ENCODE measurements at regions not wholly inside any gene's neighbourhood (a gene's known extent, or its start where the extent isn't known, plus 50 kb on each side); places are given as distances from the start of the nearest gene placed in this dataset.

- no peak overlapping the region for H3K4me2 ChIP-seq (ENCODE audit: low read depth, low read length, poor library complexity, severe bottlenecking)
- H4K20me1 ChIP-seq (ENCODE audit: insufficient read depth, low read length, poor library complexity, severe bottlenecking) = no peaks in the 10 kb centered on the region
- H3K79me2 ChIP-seq (ENCODE audit: insufficient read depth, low read length) = no peaks in the 10 kb centered on the region
- H3K4me3 ChIP-seq (ENCODE audit: low read length, poor library complexity, severe bottlenecking) = no peak overlapping the region
- TF ChIP-seq EZH2phosphoT487 (IDR thresholded peaks at IDR 0.05; ENCODE audit: borderline replicate concordance) (no peak), CTCF (conservative IDR thresholded peaks at IDR 0.05; ENCODE audit: low read length) (no peak)
- no peaks in the 10 kb centered on the region for H3F3A ChIP-seq (ENCODE audit: low read depth)
- no peaks in the 10 kb centered on the region for H3K4me1 ChIP-seq (ENCODE audit: insufficient read depth, low read length, poor library complexity, severe bottlenecking)
- no peak overlapping the region for H3K9ac ChIP-seq (ENCODE audit: low read depth, low read length, poor library complexity, severe bottlenecking)
- H3K9me3 ChIP-seq (ENCODE audit: insufficient read depth, low read depth, low read length) = no peaks in the 10 kb centered on the region
- H3K9me2 ChIP-seq (replicated peaks; ENCODE audit: low read depth, low read length) = no peaks in the 10 kb centered on the region
- no peaks in the 10 kb centered on the region for H3K36me3 ChIP-seq (ENCODE audit: insufficient read depth, low read length)
- no peak overlapping the region for H2AFZ ChIP-seq (ENCODE audit: low read length)
- no peaks in the 10 kb centered on the region for H3K27me3 ChIP-seq (ENCODE audit: insufficient read depth, low read length, poor library complexity, severe bottlenecking)
Measured at GRCh38 chr6:165971202-165971601, 196.4 kb downstream of the TBXT start.

GRCh38 chr6:165970001-165970400, 197.7 kb downstream of the TBXT start:
- Histone ChIP-seq H4K20me1 (ENCODE audit: insufficient read depth, low read length, poor library complexity, severe bottlenecking) (no peaks in the 10 kb centered on the region), H3K9me3 (ENCODE audit: insufficient read depth, low read depth, low read length) (no peaks in the 10 kb centered on the region), H3K36me3 (ENCODE audit: insufficient read depth, low read length) (no peaks in the 10 kb centered on the region), H3K4me1 (ENCODE audit: insufficient read depth, low read length, poor library complexity, severe bottlenecking) (no peaks in the 10 kb centered on the region), H3K79me2 (ENCODE audit: insufficient read depth, low read length) (no peaks in the 10 kb centered on the region), H3K9ac (ENCODE audit: low read depth, low read length, poor library complexity, severe bottlenecking) (no peak overlapping the region), H3K27me3 (ENCODE audit: insufficient read depth, low read length, poor library complexity, severe bottlenecking) (no peaks in the 10 kb centered on the region), H3F3A (ENCODE audit: low read depth) (no peaks in the 10 kb centered on the region), H2AFZ (ENCODE audit: low read length) (no peak overlapping the region), H3K4me3 (ENCODE audit: low read length, poor library complexity, severe bottlenecking) (no peak overlapping the region), H3K9me2 (replicated peaks; ENCODE audit: low read depth, low read length) (no peaks in the 10 kb centered on the region), H3K4me2 (ENCODE audit: low read depth, low read length, poor library complexity, severe bottlenecking) (no peak overlapping the region)
- no peak for TF ChIP-seq CTCF (conservative IDR thresholded peaks at IDR 0.05; ENCODE audit: low read length)
- TF ChIP-seq EZH2phosphoT487 (IDR thresholded peaks at IDR 0.05; ENCODE audit: borderline replicate concordance) = no peak

GRCh38 chr6:165969184-165969583, 198.5 kb downstream of the TBXT start:
- H3K36me3 ChIP-seq (ENCODE audit: insufficient read depth, low read length) = no peaks in the 10 kb centered on the region
- no peak overlapping the region for H2AFZ ChIP-seq (ENCODE audit: low read length)
- no peaks in the 10 kb centered on the region for H3K9me2 ChIP-seq (replicated peaks; ENCODE audit: low read depth, low read length)
- H3K4me1 ChIP-seq (ENCODE audit: insufficient read depth, low read length, poor library complexity, severe bottlenecking) = no peaks in the 10 kb centered on the region
- no peaks in the 10 kb centered on the region for H3K9me3 ChIP-seq (ENCODE audit: insufficient read depth, low read depth, low read length)
- H3K27me3 ChIP-seq (ENCODE audit: insufficient read depth, low read length, poor library complexity, severe bottlenecking) = no peaks in the 10 kb centered on the region
- H3K79me2 ChIP-seq (ENCODE audit: insufficient read depth, low read length) = no peaks in the 10 kb centered on the region
- H3K9ac ChIP-seq (ENCODE audit: low read depth, low read length, poor library complexity, severe bottlenecking) = no peak overlapping the region
- no peaks in the 10 kb centered on the region for H4K20me1 ChIP-seq (ENCODE audit: insufficient read depth, low read length, poor library complexity, severe bottlenecking)
- no peak overlapping the region for H3K4me2 ChIP-seq (ENCODE audit: low read depth, low read length, poor library complexity, severe bottlenecking)
- TF ChIP-seq EZH2phosphoT487 (IDR thresholded peaks at IDR 0.05; ENCODE audit: borderline replicate concordance) (no peak), CTCF (conservative IDR thresholded peaks at IDR 0.05; ENCODE audit: low read length) (no peak)
- no peak overlapping the region for H3K4me3 ChIP-seq (ENCODE audit: low read length, poor library complexity, severe bottlenecking)
- no peaks in the 10 kb centered on the region for H3F3A ChIP-seq (ENCODE audit: low read depth)
